WTC11 (cell line): ENCODE measurements at regions not wholly inside any gene's neighbourhood (a gene's known extent, or its start where the extent isn't known, plus 50 kb on each side); places are given as distances from the start of the nearest gene placed in this dataset.

ENCODE experiments used
- ATF1 ChIP-seq: sonication (generic); formaldehyde crosslinking; IDR thresholded peaks from 2 replicates; pipeline ENCODE4 v1.8.1; 2023; ENCODE audit warnings: mild to moderate bottlenecking, moderate library complexity, missing genetic modification reagents
- CTCF ChIP-seq: fragments of 200-600 bp; IDR thresholded peaks from 2 replicates; pipeline ENCODE4 v1.8.0; 2022; ENCODE audit warnings: antibody characterized with exemption
- ELF4 ChIP-seq: sonication (generic); formaldehyde crosslinking; IDR thresholded peaks from 2 replicates; pipeline ENCODE4 v1.8.1; 2022; ENCODE audit warnings: low read depth, mild to moderate bottlenecking, moderate library complexity, missing genetic modification reagents
- ESRRA ChIP-seq: sonication (generic); formaldehyde crosslinking; IDR thresholded peaks from 2 replicates; pipeline ENCODE4 v1.8.1; 2022; ENCODE audit warnings: mild to moderate bottlenecking, missing genetic modification reagents, borderline replicate concordance
- FOXP1 ChIP-seq: sonication (generic); formaldehyde crosslinking; IDR thresholded peaks from 2 replicates; pipeline ENCODE4 v1.8.0; 2022; ENCODE audit warnings: missing genetic modification reagents, mild to moderate bottlenecking, moderate library complexity, borderline replicate concordance
- GABPB1 ChIP-seq: sonication (generic); formaldehyde crosslinking; IDR thresholded peaks from 2 replicates; pipeline ENCODE4 v1.8.1; 2023; ENCODE audit warnings: mild to moderate bottlenecking, missing genetic modification reagents
- MYBL2 ChIP-seq: sonication (generic); formaldehyde crosslinking; IDR thresholded peaks from 2 replicates; pipeline ENCODE4 v1.8.1; 2023; ENCODE audit warnings: mild to moderate bottlenecking, moderate library complexity, missing genetic modification reagents
- RORB ChIP-seq: fragments of 250-450 bp; sonication (Bioruptor Pico); IDR thresholded peaks from 2 replicates; pipeline ENCODE4 v1.9.0; 2021; ENCODE audit warnings: mild to moderate bottlenecking

- no peak for TF ChIP-seq FOXP1 (CRISPR knock-in tag)
- no peak for TF ChIP-seq CTCF
- no peak for TF ChIP-seq ESRRA (CRISPR knock-in tag)
- TF ChIP-seq MYBL2 (CRISPR knock-in tag), result no peak
- no peak for TF ChIP-seq ATF1
- TF ChIP-seq ELF4 (CRISPR knock-in tag), result no peak
- no peak for TF ChIP-seq RORB (CRISPR knock-in tag)
- TF ChIP-seq GABPB1 (CRISPR knock-in tag), result no peak
These were observed 325.5 kb downstream of the ZNF608 start for GRCh38 chr5:124420952-124421351.
